ENCODE measurements at regions not wholly inside any gene's neighbourhood (a gene's known extent, or its start where the extent isn't known, plus 50 kb on each side); places are given as distances from the start of the nearest gene placed in this dataset.
"Not testable (repeated sequence)": the region's sequence is repeated elsewhere in the genome, so short reads cannot be mapped to it uniquely, and the experiment has no call there.

- peaks cover 29% of the 10 kb centered on the region for H3K9me3 Mint-ChIP-seq
- TF ChIP-seq, protein P1, sequence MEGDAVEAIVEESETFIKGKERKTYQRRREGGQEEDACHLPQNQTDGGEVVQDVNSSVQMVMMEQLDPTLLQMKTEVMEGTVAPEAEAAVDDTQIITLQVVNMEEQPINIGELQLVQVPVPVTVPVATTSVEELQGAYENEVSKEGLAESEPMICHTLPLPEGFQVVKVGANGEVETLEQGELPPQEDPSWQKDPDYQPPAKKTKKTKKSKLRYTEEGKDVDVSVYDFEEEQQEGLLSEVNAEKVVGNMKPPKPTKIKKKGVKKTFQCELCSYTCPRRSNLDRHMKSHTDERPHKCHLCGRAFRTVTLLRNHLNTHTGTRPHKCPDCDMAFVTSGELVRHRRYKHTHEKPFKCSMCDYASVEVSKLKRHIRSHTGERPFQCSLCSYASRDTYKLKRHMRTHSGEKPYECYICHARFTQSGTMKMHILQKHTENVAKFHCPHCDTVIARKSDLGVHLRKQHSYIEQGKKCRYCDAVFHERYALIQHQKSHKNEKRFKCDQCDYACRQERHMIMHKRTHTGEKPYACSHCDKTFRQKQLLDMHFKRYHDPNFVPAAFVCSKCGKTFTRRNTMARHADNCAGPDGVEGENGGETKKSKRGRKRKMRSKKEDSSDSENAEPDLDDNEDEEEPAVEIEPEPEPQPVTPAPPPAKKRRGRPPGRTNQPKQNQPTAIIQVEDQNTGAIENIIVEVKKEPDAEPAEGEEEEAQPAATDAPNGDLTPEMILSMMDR (IDR thresholded peaks at IDR 0.05), result no peak
- H3K36me3 Mint-ChIP-seq (ENCODE audit: low read depth), result no peaks in the 10 kb centered on the region
- H3K27me3 Mint-ChIP-seq (ENCODE audit: insufficient read depth), result peaks cover 2% of the 10 kb centered on the region; the same call in 1 of the 2 replicates
- no peak overlapping the region for H3K4me3 Mint-ChIP-seq
- DNase-seq, result no peak
- no peak overlapping the region for H3K27ac Mint-ChIP-seq
- no peaks in the 10 kb centered on the region for H3K4me1 Mint-ChIP-seq (ENCODE audit: low read depth)
These were observed 355.5 kb downstream of the BCL11B start for GRCh38 chr14:98916476-98916875.

- Mint-ChIP-seq H3K4me1 (ENCODE audit: low read depth) (no peaks in the 10 kb centered on the region), H3K27me3 (ENCODE audit: insufficient read depth) (peaks cover 2% of the 10 kb centered on the region; the same call in 1 of the 2 replicates), H3K4me3 (no peak overlapping the region), H3K27ac (no peak overlapping the region), H3K36me3 (ENCODE audit: low read depth) (no peaks in the 10 kb centered on the region), H3K9me3 (peaks cover 22% of the 10 kb centered on the region; the same call in 1 of the 2 replicates)
- no peak for DNase-seq
- TF ChIP-seq, protein P1 (IDR thresholded peaks at IDR 0.05), result no peak
These were observed 352.6 kb downstream of the BCL11B start for GRCh38 chr14:98919434-98919833.

GRCh38 chr14:98921306-98921705, 350.7 kb downstream of the BCL11B start:
- not testable (repeated sequence) for H3K4me3 Mint-ChIP-seq; H3K36me3 Mint-ChIP-seq (ENCODE audit: low read depth); H3K27ac Mint-ChIP-seq; H3K4me1 Mint-ChIP-seq (ENCODE audit: low read depth); DNase-seq; H3K27me3 Mint-ChIP-seq (ENCODE audit: insufficient read depth)
- H3K9me3 Mint-ChIP-seq, result peaks cover 29% of the 10 kb centered on the region; the same call in 1 of the 2 replicates

- peaks cover 23% of the 10 kb centered on the region for H3K9me3 Mint-ChIP-seq
- H3K27me3 Mint-ChIP-seq (ENCODE audit: insufficient read depth), result no peaks in the 10 kb centered on the region; the same call in 1 of the 2 replicates
- TF ChIP-seq, protein P1 (IDR thresholded peaks at IDR 0.05), result no peak
- no peaks in the 10 kb centered on the region for H3K4me1 Mint-ChIP-seq (ENCODE audit: low read depth)
- DNase-seq, result no peak
- H3K4me3 Mint-ChIP-seq, result no peak overlapping the region
- no peak overlapping the region for H3K27ac Mint-ChIP-seq
- no peaks in the 10 kb centered on the region; the same call in 1 of the 2 replicates for H3K36me3 Mint-ChIP-seq (ENCODE audit: low read depth)
These were observed 348.4 kb downstream of the BCL11B start for GRCh38 chr14:98923596-98923995.

- Mint-ChIP-seq H3K27me3 (ENCODE audit: insufficient read depth) (no peaks in the 10 kb centered on the region; the same call in 1 of the 2 replicates), H3K4me3 (no peak overlapping the region), H3K27ac (no peak overlapping the region), H3K4me1 (ENCODE audit: low read depth) (no peaks in the 10 kb centered on the region), H3K36me3 (ENCODE audit: low read depth) (no peaks in the 10 kb centered on the region; the same call in 1 of the 2 replicates), H3K9me3 (peaks cover 24% of the 10 kb centered on the region)
- TF ChIP-seq, protein P1 (IDR thresholded peaks at IDR 0.05), result no peak
- DNase-seq, result no peak
These were observed 348.0 kb downstream of the BCL11B start for GRCh38 chr14:98924046-98924445.

- Mint-ChIP-seq H3K4me3 (no peak overlapping the region), H3K9me3 (peaks cover 20% of the 10 kb centered on the region), H3K27ac (no peak overlapping the region), H3K4me1 (ENCODE audit: low read depth) (no peaks in the 10 kb centered on the region), H3K27me3 (ENCODE audit: insufficient read depth) (no peaks in the 10 kb centered on the region; the same call in 1 of the 2 replicates), H3K36me3 (ENCODE audit: low read depth) (no peaks in the 10 kb centered on the region; the same call in 1 of the 2 replicates)
- TF ChIP-seq, protein P1 (IDR thresholded peaks at IDR 0.05), result no peak
- no peak for DNase-seq
These were observed 346.5 kb downstream of the BCL11B start for GRCh38 chr14:98925354-98926040.
